HK-2 (cell line): ENCODE measurements at regions not wholly inside any gene's neighbourhood (a gene's known extent, or its start where the extent isn't known, plus 50 kb on each side); places are given as distances from the start of the nearest gene placed in this dataset.

ENCODE experiments used
- DNase-seq: peaks from one replicate; pipeline ENCODE4 v3.0.0-alpha.2; 2018; ENCODE audit not compliant: unreplicated experiment

GRCh38 chr10:129140921-129141885 is 325.8 kb upstream of the MGMT start:
- no peak for DNase-seq

DNA sequence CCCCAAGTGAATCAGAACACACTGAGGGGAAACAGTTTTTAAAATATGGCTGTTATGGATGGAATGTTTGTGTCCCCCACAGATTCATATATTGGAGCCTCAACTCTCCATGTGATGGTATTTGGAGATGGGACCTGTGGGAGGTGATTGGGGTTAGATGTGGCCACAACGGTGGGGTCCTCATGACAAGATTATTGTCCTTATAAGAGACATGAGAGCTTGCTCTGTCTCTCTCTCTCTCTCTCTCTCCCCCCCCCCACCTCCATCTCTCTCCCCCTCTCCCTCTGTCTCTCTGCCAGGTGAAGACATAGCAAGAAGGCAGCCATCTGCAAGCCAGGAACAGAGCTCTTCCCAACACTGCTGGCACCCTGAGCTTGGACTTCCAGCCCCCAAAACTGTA is 315.8 kb upstream of the MGMT start:
- no peak for DNase-seq

DNA sequence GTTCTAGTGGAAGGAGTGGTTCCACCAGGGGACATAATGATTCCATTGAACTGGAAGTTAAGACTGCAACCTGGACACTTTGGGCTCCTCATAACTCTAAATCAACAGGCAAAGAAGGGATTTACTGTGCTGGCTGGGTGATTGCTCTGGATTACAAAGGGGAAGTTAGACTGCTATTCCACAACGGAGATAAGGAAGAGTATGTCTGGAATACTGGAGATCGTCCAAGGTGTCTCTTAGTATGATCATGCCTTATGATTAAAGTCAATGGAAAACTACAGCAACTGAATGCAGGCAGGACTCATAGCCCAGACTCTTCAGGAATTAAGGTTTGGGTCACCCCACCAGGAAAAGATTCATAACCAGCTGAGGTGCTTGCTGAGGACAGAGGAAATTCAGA is 310.6 kb upstream of the MGMT start:
- no peak for DNase-seq

DNA sequence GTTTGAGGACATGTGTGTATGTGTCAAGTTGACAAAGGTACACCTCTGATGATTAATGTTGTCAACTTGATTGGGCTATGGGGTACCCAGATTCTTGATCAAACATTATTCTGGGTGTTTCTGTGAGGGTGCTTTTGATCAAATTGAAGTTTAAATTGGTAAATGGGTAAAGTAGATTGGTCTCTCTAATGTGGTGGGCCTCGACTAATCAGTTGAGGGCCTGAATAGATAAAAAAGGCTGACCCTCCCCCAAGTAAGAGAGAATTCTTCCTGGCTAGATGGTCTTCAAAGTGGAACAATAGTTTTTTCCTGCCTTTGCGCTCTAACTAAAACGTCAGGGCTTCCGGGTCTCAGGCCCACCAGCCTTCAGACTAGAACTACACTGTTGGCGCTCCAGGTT is 309.9 kb upstream of the MGMT start:
- DNase-seq, result no peak

- peak; percentile 55 for DNase-seq
These were observed 305.9 kb upstream of the MGMT start for GRCh38 chr10:129161150-129161549.

DNA sequence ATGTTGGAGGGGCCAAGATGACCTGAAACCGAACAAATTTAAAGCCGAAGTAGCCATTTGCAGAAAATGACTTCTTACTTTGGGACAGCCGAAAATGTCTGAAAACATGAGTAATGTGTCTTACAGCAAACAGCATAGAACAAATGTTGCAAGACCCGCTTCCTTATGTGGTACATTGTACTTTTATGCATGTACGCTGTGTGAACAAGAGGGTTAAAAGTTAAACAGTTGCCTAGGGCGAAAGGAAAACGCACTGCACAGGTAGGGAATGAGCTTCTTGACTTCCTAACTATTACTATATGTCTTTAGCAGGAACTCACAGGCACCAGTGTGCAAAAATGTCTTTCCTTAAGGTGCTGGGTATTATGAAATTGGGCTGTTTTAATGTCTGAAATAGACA is 303.5 kb upstream of the MGMT start:
- no peak for DNase-seq

GRCh38 chr10:129165076-129165720 is 301.8 kb upstream of the MGMT start:
- DNase-seq, result no peak

DNA sequence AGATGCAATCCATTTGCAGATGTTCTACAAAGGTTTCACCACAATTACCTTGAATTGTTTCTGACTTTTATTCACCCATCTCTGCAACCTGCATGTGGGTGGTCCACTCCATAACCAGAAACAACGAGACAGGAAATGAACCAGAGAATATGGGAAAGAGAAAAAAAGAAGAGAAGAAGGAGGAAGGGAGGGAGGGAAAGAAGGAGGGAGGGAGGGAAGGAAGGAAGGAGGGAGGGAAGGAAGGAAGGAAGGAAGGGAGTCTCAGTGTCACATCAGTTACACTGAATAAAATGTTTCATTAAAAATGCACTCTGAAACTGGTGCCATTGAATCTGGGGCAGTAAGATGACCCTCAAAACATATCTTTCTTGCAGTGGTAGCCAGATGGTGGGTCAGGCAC is 301.3 kb upstream of the MGMT start:
- no peak for DNase-seq

- DNase-seq, result no peak
These were observed 298.4 kb upstream of the MGMT start for GRCh38 chr10:129168660-129169059.

GRCh38 chr10:129169115-129169514 is 297.9 kb upstream of the MGMT start:
- no peak for DNase-seq

DNA sequence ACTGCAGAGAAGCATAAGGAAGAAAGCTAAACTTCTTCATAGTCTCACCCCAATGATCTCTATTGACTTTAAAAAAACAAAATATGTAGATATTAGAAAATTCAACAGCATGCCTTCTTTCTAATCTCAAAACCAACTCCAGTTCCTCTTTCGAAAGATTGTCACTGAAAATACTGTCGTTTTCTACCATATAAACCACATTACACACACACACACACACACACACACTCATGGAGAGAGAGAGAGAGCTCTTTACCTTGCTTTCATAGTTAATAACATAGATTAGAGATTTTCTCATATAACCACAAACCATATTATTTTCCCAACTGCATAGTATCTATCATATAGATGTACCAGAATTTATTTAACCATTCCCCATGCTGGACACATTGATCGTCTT is 296.2 kb upstream of the MGMT start:
- DNase-seq, result no peak

GRCh38 chr10:129171812-129172211 is 295.2 kb upstream of the MGMT start:
- no peak for DNase-seq

DNA sequence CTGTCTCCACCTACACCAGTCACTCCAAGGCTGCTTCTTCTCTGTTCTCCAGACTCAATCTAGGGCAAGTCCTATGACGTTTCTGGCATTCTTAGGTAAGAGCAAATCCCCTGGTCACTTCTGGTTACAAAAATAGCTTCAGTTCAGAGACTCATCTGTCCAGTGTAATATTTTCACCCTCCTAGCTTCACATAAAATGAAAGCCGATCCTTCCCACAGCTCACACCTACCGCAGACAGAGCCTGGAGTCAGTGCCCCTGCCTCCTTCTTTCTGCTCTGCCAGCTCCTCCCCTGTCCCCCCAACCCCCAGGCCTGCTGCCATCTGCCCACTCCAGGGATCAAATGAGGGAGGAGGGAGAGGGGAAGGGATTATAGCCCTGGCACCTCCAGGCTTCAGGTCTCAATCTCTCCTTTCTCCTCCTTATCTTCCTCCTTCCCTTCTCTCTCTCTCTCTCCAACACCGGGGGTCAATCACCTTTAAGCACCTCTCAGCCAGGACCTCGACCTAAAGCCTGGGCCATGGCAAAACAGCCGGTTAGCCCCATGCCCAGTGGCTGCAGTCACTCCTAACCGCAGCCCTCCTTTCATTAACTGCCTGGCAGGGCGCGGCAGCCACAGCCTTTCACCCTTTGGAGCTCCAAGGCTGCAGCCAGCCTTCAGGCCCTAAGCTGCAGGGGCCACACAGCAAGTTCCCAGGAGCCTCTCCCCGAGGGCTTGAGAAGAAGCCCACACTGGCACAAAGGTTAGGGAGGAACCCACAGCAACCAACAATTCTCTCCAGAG is 292.6 kb upstream of the MGMT start:
- no peak for DNase-seq

DNA sequence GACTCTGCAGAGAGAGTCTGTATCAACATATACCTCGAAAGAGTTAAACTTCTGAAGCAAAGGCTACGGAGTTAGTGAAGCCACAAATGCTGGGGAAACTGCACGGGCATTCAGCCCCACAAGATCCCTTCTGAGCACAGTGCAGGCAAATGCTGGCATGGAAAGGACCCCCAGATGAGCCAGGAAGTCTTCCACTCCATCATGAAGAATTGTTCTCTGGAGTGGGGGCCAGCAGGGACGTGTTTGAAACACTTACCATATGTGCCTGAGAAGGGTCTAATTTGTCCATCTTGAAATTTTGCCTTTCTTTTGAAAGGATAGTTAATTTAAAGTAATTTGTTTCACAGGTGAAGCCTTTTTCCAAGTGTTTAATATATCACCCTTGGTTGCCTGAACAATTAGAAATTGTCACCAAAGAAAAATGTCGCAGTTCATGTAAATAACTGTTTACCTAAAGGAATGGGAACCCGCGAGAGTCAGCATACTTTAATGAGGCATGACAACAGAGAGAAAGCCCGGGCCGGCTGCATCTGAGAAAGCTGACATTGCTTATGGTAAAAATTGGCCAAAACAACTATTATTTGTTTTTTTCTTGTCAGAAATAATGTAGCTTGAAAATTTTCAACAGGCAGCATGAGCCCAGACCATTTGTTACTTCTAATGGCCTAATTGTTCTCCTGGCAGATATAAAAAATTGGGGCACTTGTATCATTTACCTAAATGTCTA is 287.6 kb upstream of the MGMT start:
- DNase-seq, result no peak

GRCh38 chr10:129179972-129180678 is 286.9 kb upstream of the MGMT start:
- DNase-seq, result no peak

DNA sequence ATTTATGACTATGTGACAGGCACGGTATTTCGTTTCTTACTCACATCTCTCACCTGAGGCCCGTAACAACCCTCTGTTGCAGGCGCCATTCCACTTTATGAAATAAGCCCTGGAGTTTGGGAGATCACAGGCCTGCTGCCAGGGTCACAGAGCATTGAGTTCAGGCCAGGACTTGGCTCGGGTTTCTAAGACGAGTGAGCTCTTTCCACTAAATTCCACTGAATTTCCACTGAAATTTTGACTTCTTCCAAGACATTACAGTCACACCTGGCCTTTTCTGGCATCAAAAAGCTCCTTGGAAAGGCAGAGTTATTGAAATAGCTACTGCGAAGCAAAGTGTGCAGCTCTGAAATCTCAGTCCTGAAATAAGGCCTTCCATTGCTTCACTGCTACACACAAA is 282.8 kb upstream of the MGMT start:
- no peak for DNase-seq

DNA sequence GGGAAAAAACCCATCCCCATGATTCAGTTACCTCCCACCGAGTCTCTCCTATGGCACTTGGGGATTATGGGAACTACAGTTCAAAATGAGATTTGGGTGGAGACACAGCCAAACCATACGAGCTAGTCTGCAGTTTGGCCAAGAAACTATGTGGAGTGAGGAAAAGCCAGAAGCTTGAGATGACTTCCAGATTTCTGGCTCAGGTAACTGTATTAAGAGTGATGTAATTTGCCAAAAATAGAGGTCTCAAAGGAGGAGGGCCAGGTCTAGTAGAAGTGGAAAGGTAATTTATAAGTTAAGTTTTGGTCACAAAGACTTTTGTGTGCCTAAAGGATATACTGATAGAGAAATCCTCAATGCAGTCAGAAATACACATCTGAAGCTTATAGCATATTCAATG is 279.7 kb upstream of the MGMT start:
- DNase-seq, result no peak

- DNase-seq, result no peak
These were observed 275.2 kb upstream of the MGMT start for GRCh38 chr10:129191797-129192196.

GRCh38 chr10:129192344-129193128 is 274.5 kb upstream of the MGMT start:
- DNase-seq, result no peak

- peak; percentile 39 for DNase-seq
These were observed 273.9 kb upstream of the MGMT start for GRCh38 chr10:129193148-129193547.
